CD14-positive monocyte (primary cell): ENCODE measurements at regions not wholly inside any gene's neighbourhood (a gene's known extent, or its start where the extent isn't known, plus 50 kb on each side); places are given as distances from the start of the nearest gene placed in this dataset.

Experiments used
- DNase-seq, 3 donors: peaks; one replicate each; pipeline ENCODE4 v3.0.0-alpha.2; 2011 to 2022
- H2AFZ ChIP-seq: 2 replicates; pipeline ENCODE4 v1.6.0; 2012; ENCODE audit warnings: mild to moderate bottlenecking, low read depth, low read length, inconsistent platforms; ENCODE audit not compliant: insufficient read depth, poor library complexity, severe bottlenecking
- H3K27ac ChIP-seq, 2 donors: 1 replicate in 1 of 2; 2 replicates in 1 of 2; pipeline ENCODE4 v1.5.1; 2012 to 2013; ENCODE audit warnings: low read length in 2 of 2, control low read depth in 1 of 2, inconsistent platforms in 1 of 2, low read depth in 1 of 2, mild to moderate bottlenecking in 1 of 2
- H3K27me3 ChIP-seq, 2 donors: one replicate each; pipeline versions ENCODE4 v1.6.0 to v1.6.1; 2011 to 2013; ENCODE audit warnings: low read length in 2 of 2; ENCODE audit not compliant: control insufficient read depth in 2 of 2, insufficient read depth in 2 of 2
- H3K36me3 ChIP-seq, 2 donors: replicated peaks in 1 of 2; 1 replicate in 1 of 2; 2 replicates in 1 of 2; pipeline versions ENCODE4 v1.5.1 to v1.6.1; 2012 to 2013; ENCODE audit warnings: low read length in 2 of 2, control low read depth in 1 of 2, inconsistent platforms in 1 of 2, mild to moderate bottlenecking in 1 of 2; ENCODE audit not compliant: insufficient read depth in 2 of 2, control insufficient read depth in 1 of 2
- H3K4me1 ChIP-seq, 2 donors: 1 replicate in 1 of 2; 2 replicates in 1 of 2; pipeline versions ENCODE4 v1.5.1 to v1.6.1; 2012 to 2013; ENCODE audit warnings: low read length in 2 of 2, control low read depth in 1 of 2, inconsistent platforms in 1 of 2, mild to moderate bottlenecking in 1 of 2, moderate library complexity in 1 of 2; ENCODE audit not compliant: insufficient read depth in 2 of 2, control insufficient read depth in 1 of 2
- H3K4me2 ChIP-seq: replicated peaks from 2 replicates; pipeline ENCODE3; 2012; ENCODE audit warnings: low read length, moderate library complexity, mild to moderate bottlenecking; ENCODE audit not compliant: poor library complexity, severe bottlenecking; ENCODE audit errors: extremely low read depth
- H3K4me3 ChIP-seq, 3 experiments: fragments of 200-600 bp in 1 of 3; sonication (generic) in 1 of 3; replicated peaks in 1 of 3; 1 replicate in 2 of 3; 2 replicates in 1 of 3; pipeline ENCODE4 v1.5.1; 2011 to 2013; ENCODE audit warnings: low read length in 3 of 3, mild to moderate bottlenecking in 3 of 3, control low read depth in 2 of 3, low read depth in 2 of 3, inconsistent platforms in 1 of 3, moderate library complexity in 1 of 3
- H3K79me2 ChIP-seq: 2 replicates; pipeline ENCODE4 v1.6.0; 2012; ENCODE audit warnings: mild to moderate bottlenecking, control low read depth, inconsistent platforms, low read length, moderate library complexity; ENCODE audit not compliant: insufficient read depth
- H3K9ac ChIP-seq: 2 replicates; pipeline ENCODE4 v1.6.0; 2017; ENCODE audit warnings: low read length, mild to moderate bottlenecking; ENCODE audit not compliant: insufficient read depth, poor library complexity, severe bottlenecking
- H3K9me3 ChIP-seq, 2 donors: replicated peaks in 1 of 2; 1 replicate in 1 of 2; 2 replicates in 1 of 2; pipeline versions ENCODE4 v1.5.1 to v1.6.1; 2012 to 2013; ENCODE audit warnings: low read length in 2 of 2, control low read depth in 1 of 2; ENCODE audit not compliant: control insufficient read depth in 1 of 2, insufficient read depth in 1 of 2
- H4K20me1 ChIP-seq: 2 replicates; pipeline ENCODE4 v1.6.0; 2012; ENCODE audit warnings: mild to moderate bottlenecking, low read length, control low read depth, moderate library complexity; ENCODE audit not compliant: insufficient read depth
- H3K27ac Mint-ChIP-seq, 7 donors: one replicate each; pipeline ENCODE4 v1.8.0; 2020; ENCODE audit warnings: mild to moderate bottlenecking in 7 of 7, mixed read lengths in 7 of 7, moderate library complexity in 6 of 7, inconsistent platforms in 2 of 7
- H3K27me3 Mint-ChIP-seq, 3 donors: one replicate each; pipeline ENCODE4 v1.8.0; 2021 to 2022; ENCODE audit warnings: low read depth in 3 of 3, mild to moderate bottlenecking in 3 of 3, mixed read lengths in 3 of 3, moderate library complexity in 3 of 3, inconsistent platforms in 1 of 3
- H3K36me3 Mint-ChIP-seq, 2 donors: one replicate each; pipeline ENCODE4 v1.8.0; 2020; ENCODE audit warnings: mixed read lengths in 2 of 2, inconsistent platforms in 1 of 2, mild to moderate bottlenecking in 1 of 2
- H3K4me1 Mint-ChIP-seq: one replicate; pipeline ENCODE4 v1.8.0; 2020; ENCODE audit warnings: mild to moderate bottlenecking, mixed read lengths
- H3K4me3 Mint-ChIP-seq, 2 donors: one replicate each; pipeline ENCODE4 v1.8.0; 2020; ENCODE audit warnings: mild to moderate bottlenecking in 2 of 2, mixed read lengths in 2 of 2, moderate library complexity in 1 of 2
- H3K9me3 Mint-ChIP-seq, 7 donors: one replicate each; pipeline ENCODE4 v1.8.0; 2020 to 2022; ENCODE audit warnings: mixed read lengths in 7 of 7, mild to moderate bottlenecking in 6 of 7, moderate library complexity in 6 of 7, inconsistent platforms in 2 of 7
- WGBS: methylation state at CpG from one replicate; pipeline ENCODE4 v1.1.5; 2013; ENCODE audit warnings: missing lambda C conversion rate; ENCODE audit not compliant: insufficient coverage; 5-methylcytosine and 5-hydroxymethylcytosine counted together
- intact Hi-C, 2 donors: fragments of 100-400 bp; cut with micrococcal nuclease; formaldehyde crosslinking; loops; one replicate each; pipeline versions ENCODE4 v1.15.0 to v1.15.1; 2023
- TF ChIP-seq, protein P1 (sequence below): fragments of 200-600 bp; IDR thresholded peaks from one replicate; pipeline ENCODE4 v1.8.0; 2022; ENCODE audit warnings: antibody characterized with exemption, mild to moderate bottlenecking

DNA sequence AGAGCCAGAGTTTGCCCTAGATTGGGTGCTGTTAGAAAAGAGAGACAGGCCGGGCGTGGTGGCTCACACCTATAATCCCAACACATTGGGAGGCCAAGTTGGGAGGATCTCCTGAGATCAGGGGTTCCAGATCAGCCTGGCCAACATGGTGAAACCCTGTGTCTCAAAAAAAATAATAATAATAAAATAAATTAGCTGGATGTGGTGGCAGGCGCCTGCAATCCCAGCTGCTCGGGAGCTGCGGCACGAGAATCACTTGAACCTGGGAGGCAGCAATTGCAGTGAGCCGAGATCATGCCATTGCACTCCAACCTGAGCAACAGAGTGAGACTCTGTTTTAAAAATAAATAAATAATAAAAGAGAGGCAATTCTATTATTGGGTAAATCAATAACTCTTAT is 199.2 kb upstream of the GUCY1A2 start:
- no CpG with 5 or more reads among the region's 7 CpGs for WGBS
- no peak overlapping the region for H3K27ac Mint-ChIP-seq
- Histone ChIP-seq H3K4me2 (no peak overlapping the region), H3K36me3 (no peaks in the 10 kb centered on the region), H3K9ac (no peak overlapping the region), H3K27ac (no peak overlapping the region), H2AFZ (no peak overlapping the region), H3K9me3 (peaks cover 3 to 8% of the 10 kb centered on the region in 2 donors), H3K27me3 (no peaks in the 10 kb centered on the region), H3K4me3 (no peak overlapping the region), H4K20me1 (no peaks in the 10 kb centered on the region), H3K79me2 (no peaks in the 10 kb centered on the region), H3K4me1 (no peaks in the 10 kb centered on the region)
- intact Hi-C loops, result no loop called here
- peaks cover 0 to 5% (median 4%) of the 10 kb centered on the region in 7 donors for H3K9me3 Mint-ChIP-seq
- TF ChIP-seq, protein P1, sequence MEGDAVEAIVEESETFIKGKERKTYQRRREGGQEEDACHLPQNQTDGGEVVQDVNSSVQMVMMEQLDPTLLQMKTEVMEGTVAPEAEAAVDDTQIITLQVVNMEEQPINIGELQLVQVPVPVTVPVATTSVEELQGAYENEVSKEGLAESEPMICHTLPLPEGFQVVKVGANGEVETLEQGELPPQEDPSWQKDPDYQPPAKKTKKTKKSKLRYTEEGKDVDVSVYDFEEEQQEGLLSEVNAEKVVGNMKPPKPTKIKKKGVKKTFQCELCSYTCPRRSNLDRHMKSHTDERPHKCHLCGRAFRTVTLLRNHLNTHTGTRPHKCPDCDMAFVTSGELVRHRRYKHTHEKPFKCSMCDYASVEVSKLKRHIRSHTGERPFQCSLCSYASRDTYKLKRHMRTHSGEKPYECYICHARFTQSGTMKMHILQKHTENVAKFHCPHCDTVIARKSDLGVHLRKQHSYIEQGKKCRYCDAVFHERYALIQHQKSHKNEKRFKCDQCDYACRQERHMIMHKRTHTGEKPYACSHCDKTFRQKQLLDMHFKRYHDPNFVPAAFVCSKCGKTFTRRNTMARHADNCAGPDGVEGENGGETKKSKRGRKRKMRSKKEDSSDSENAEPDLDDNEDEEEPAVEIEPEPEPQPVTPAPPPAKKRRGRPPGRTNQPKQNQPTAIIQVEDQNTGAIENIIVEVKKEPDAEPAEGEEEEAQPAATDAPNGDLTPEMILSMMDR, result no peak
- DNase-seq, result no peak
- no peaks in the 10 kb centered on the region for H3K36me3 Mint-ChIP-seq
- H3K4me1 Mint-ChIP-seq, result no peaks in the 10 kb centered on the region
- peaks cover 0 to 1% (median 0%) of the 10 kb centered on the region in 3 donors for H3K27me3 Mint-ChIP-seq
- H3K4me3 Mint-ChIP-seq, result no peak overlapping the region

DNA sequence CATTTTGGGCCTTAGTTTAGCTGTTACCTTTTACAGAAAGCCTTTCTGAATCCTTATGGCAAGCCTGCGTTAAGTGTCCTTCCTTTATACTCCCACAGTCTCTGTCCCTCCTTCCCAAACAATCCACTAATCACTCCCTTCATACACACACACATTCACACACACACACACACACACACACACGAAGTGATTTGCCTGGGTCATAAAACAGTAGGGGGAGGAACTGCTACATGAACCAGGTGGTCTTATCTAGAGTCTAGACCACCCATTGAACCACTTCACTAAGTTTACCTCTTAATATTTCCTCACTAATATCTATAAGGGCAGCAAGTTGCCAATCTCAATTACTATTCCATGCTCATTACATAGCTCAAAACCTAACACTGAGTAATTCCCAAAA is 196.7 kb upstream of the GUCY1A2 start:
- no peaks in the 10 kb centered on the region for H3K79me2 ChIP-seq
- intact Hi-C loops, result no loop called here
- Mint-ChIP-seq H3K27me3 (peaks cover 0 to 2% (median 1%) of the 10 kb centered on the region in 3 donors), H3K36me3 (no peaks in the 10 kb centered on the region), H3K27ac (no peak overlapping the region), H3K4me1 (no peaks in the 10 kb centered on the region), H3K9me3 (peaks cover 0 to 6% (median 0%) of the 10 kb centered on the region in 7 donors), H3K4me3 (no peak overlapping the region)
- no peak overlapping the region for H3K9ac ChIP-seq
- no peak for DNase-seq
- no peaks in the 10 kb centered on the region for H3K4me1 ChIP-seq
- TF ChIP-seq, protein P1, result no peak
- no CpG with 5 or more reads among the region's 2 CpGs for WGBS
- peaks cover 0 to 3% of the 10 kb centered on the region in 2 donors for H3K9me3 ChIP-seq
- no peaks in the 10 kb centered on the region for H4K20me1 ChIP-seq
- H3K36me3 ChIP-seq, result no peaks in the 10 kb centered on the region
- H3K4me2 ChIP-seq, result no peak overlapping the region
- H3K27ac ChIP-seq, result no peak overlapping the region
- no peak overlapping the region for H2AFZ ChIP-seq
- H3K4me3 ChIP-seq, result no peak overlapping the region
- no peaks in the 10 kb centered on the region for H3K27me3 ChIP-seq
